Amniotic epithelial cell (primary cell): ENCODE measurements at regions not wholly inside any gene's neighbourhood (a gene's known extent, or its start where the extent isn't known, plus 50 kb on each side); places are given as distances from the start of the nearest gene placed in this dataset.

Source experiments
- DNase-seq: peaks from one replicate; pipeline ENCODE4 v3.0.0-alpha.2; 2010; ENCODE audit warnings: low read depth

DNA sequence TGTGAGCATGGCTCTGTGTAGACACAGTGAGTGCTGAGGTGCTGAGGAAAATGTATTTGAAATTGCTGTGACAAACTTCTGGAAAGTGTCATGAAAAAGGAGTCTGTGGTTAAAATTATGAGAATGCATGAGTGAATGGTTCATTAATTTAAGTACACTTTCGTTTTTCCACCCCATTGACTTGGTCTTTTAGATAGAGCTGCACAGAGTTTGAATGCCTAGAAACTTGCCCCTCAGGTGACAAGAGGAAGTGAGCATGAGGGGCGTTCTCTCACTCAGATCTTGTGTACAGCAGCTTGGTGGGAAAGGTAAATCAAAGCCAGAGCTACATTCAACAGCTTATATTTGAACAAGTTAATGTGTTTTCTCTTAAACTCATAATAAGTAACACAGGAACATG lies 296.8 kb downstream of the WDR72 start:
- no peak for DNase-seq

DNA sequence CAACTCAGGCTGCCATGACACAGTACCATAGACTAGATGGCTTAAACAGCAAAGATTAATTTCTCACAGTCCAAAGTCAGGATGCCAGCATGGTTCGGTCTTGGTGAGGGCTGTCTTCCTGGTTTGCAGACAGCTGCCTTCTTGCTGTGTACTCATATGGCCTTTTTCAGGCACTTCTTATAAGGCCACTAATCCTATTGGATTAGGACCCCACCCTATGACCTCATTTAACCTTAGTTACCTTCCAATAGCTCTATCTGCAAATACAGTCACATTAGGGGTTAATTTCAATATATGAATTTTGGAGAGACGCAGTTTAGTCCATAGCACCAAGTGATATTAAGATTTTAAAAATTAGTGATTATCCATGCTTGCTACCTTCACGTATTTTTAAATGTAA lies 297.8 kb downstream of the WDR72 start:
- DNase-seq: no peak

DNA sequence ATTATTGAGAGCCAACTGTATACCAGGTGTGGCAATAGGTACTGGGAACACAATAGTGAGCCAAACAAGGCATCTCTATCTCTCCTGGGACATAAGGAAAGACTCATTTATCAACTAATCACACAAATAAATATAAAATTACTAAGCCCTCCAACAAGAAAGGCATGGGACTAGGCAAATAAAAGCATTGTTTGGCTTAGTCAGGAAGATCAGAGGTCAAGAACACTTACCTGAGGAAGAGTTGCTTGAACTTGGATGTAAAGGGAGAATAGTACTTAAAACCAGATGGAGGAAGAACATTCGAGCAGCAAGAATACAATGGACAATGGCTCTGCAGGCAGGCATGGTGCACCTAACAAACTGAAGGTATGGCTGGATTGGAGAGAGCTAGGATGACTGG lies 300.7 kb downstream of the WDR72 start:
- DNase-seq: no peak

DNA sequence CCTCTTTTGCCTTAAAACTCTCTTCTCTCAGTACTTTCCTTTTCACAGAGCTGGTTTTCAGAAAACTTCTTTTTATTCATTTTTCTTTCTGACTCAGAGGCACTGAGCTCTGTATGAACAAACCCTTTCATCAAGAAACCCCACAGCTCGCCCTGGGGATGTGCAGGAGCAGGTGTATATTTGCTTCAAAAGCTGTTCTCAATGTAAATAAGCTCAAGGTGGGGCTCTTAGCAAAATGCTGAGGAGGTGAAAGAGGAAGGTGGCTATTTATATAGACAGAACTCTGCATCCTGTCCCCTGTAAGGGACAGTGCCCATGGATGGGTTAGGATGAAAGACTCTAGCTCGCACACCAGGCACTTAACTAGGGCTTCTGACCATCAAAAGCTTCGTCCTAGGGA lies 302.0 kb downstream of the WDR72 start:
- no peak for DNase-seq

DNA sequence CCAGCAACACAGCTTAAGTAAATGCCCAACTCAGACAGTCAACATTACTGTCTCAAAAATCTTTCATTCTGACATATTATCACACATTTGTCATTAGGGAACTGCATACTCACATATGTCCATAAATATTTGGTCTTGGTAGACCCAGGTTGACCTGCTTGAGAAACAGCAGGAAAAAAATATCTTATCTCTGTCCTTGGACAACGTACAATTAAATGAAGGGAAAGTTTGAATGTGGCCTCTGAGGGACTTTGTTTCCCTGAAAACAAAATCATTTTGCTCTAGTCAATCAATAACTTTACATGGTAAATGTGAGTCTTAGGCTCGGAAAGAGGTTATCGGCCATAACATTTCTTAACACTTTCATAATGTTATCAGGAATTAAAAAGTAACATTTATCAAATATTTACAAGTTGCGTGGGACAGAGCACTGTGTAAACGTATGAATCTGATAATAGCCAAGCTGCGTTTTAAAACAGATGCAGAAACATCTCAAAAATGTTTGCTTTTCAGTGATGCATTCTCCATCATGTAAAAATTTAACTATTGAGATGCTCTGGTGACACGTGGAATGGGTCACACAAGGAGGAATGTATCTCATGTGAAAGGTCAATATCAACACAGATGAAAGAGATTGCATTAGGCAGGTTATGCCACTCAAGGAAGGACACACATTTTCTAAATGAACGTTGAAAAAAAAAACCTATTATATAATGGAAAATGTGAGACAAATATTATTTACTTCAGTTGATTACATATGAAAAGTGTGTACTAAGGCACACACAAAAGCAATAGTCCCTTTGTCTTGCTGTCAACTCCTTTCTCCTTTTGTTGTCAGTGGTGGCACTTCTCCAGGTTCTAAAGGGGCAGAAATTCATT lies 304.4 kb downstream of the WDR72 start:
- no peak for DNase-seq

DNA sequence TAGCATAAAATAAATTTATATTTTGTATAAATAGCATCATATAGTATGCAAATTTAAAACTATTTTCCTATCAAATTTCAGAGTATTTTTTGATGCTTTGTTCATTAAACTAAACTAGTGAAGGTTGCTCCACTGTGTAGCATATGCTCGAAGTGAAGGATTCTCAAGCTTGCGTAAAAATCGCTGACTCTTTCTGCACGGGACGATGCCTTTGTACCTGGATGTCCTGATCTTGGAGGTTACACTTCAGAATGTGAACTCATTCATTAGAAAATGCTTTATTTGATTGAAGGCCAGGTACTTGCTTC lies 305.0 kb downstream of the WDR72 start:
- no peak for DNase-seq

DNA sequence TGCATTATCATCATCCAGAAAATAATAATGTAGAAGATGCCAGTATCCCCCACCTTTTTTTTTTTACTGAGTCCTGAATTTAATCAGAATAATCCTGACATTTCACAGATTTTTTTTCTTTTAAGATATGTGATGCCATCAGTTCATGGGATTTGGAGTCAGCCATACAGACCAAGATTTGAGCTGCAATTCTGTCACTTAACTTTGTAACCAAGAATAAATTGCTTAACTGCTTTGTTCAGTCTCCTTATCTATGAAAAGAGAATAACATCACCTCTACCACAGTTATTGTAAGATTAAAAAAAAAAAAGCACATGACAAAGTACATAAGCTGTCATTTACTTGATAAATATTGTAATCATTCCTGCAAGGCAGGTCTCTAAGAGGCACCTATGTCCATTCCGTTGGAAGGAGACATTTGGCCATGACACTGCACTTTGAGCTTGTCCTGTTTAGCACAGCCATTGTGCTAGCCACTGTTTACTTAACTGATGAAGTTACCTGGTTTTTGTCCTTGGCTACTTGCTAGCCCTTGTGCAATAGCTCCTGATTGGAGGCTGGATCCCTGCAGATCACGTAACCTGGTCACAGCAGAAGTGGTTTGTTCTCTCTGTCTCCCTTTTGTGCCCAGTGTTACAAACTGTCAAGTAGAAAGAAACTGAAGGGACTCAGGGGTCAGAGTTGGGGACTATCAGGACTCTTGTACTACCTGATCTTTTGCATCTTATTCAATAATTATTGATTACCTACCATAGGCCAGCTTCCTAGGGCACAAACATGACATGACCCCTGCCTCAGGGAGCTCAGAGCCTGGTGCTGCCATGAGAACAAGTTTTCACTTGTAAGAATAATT lies 306.0 kb downstream of the WDR72 start:
- no peak for DNase-seq

DNA sequence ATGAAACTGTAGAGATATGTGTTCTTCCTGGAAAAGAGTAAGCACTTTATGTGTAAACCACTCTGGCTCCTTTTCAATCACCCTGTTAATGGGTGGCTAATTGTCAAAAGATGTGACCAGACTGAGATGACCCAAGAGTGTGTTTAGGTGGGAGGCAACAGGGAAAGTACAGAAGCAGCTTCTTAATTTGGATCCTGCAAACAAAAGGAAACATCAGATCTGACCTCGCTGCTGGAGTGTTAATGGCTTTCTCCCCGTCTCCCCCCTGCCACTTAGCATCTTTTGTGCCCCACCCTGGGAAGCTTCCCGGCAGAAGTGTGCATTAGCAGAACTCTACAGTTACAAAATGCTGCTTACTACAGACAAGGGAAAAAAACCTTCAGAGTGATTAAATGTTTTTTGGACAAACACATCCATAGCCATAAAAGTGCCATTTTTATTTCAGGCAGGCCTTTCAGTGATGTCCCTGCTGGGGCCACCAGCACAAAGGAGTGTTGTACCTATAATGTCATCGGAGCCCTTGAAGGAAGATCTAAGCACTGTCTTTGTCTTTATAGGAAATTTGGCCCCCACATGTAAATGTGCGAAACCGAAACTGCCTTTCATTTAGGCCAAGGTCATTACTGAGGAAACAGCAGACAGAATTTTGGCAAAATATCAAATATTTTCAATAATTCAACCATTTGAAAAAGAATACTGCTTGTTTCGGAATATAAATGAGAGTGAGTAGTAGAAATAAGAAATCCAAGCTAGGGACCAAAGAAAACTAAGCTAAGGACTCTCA lies 311.0 kb downstream of the WDR72 start:
- DNase-seq: no peak

DNA sequence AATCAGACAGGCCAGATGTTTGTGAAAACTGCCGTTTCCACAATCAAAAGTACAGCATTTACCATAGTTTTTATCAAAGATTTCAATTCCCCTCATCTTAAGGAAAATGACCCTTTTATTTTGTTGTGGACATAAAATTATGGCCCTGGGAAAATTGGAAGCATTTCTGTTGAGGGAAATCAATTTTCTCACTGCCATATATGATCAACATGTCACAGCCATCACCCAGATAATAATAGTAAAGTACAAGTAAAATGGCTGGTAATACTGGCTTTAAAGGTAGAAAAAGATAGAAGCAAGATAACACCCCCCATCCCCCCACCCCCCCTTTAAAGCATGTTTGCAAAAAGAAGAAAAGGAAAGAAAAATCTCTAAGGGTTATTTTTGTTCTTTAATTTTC lies 311.7 kb downstream of the WDR72 start:
- no peak for DNase-seq

DNA sequence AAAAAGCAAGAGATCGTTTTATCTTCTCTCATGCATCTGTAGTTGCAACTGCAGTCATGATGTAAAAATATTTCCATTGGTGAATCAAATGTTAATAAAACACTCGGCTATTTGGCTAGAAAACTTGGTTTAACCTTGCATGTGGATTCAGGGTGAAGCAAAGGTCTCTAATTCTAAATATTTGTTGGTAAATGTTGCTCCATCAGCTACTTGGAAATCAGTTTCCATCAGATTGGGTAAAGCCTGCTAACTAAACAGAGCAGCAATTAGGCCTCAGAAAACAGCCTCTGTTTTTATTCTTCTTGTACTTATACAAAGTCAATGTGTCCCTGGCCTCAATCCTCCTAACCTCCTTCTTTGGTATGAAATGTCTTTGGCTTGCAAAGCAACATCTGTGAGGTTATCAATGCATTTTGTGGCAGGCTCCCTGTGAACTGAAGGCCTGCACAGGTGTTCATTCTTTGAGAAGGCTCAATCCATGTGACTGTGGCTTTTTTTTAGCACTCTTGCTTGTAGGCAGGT lies 312.3 kb downstream of the WDR72 start:
- no peak for DNase-seq

DNA sequence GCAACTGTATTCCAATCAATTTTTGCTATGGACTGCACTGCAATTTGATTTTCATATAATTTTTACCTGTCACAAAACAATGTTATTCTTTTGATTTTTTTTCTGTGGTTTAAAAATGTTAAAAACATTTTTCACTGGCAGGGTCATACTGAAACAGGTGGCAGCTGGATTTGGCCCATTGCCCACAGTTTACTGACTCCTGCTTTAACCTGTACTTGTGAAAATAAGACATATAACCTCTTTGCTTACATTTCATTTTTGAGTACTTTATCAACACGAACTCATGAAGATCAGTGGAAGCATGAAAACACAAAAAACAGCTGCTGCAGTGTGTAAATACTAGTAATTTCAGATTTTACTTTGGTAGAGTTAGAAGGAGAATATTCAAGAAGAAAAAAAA lies 313.1 kb downstream of the WDR72 start:
- DNase-seq: no peak

DNA sequence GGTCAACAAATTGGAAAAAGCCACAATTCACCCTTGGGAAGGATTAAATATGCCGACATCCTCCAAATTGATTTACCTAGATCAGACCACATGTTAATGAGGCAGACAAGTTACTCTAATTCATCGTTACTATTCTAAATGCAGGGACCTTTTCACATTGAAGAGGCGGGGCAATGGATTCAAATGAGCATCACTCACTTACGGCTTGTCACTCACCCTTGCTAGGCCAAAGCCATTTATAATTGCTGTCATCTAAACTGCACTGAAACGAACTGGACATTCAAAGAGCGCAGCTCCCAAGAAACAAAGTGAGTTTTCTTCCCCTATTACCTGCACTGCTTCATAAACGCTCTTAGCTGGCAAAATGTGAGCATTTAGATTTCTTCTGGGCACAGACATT lies 313.9 kb downstream of the WDR72 start:
- DNase-seq: no peak

DNA sequence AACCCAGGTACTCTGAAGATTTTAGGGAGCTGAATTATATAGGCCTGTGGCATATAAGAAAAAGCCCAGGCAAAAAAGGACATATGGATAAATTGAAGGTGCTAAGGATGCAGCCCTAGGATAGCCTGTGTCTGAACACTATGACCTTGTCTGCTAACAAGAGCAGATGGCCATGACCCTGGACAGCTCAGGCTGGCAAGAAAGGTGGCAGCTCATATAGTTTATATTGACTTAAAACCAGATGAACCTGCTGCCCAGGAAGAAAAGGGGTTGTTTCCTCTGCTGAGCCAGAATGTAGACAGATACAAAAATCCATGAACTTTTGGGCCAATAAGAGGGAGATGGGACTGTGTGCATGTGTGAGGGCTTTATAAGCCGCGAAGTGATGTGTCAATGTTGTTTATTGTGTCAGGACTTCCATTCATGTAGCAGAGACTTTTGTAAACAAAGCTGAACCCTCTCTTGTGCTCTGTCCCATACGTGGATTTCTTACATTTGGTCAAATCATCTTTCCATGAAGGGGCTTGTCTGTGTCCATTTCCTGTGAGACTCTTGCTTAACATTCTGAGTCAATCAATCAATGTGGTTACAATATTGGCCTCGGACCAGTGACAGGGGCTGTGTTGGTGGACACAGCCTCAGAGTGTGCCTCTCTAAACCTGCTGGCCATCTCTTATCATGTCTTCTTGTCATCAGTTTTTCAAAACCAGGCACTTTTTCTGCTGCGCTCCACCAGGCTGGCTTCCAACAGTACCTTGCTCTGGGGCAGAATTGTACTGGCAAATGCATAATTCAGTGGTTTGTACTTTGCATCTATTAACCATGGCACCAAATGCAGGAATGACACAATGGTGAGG lies 321.2 kb downstream of the WDR72 start:
- DNase-seq: no peak

DNA sequence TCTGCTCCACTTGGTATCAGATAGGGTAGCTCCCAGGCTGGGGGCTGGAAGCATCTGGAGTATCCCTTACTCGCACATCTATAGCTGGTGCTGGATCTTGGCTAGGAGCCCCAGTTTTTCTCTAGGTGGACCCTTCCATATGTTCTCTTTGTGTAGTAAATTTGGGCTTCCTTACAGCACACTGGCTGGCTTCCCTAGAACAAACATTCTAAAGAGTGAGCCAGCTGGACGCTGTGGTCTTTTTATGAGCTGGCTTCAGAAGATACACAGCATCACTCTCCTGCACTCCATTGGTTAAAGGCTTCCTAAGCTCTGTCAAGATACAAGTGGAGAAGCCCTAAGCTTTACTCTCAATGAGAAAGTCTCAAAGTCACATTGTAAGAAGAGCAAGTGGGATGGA lies 322.1 kb downstream of the WDR72 start:
- DNase-seq: no peak

DNA sequence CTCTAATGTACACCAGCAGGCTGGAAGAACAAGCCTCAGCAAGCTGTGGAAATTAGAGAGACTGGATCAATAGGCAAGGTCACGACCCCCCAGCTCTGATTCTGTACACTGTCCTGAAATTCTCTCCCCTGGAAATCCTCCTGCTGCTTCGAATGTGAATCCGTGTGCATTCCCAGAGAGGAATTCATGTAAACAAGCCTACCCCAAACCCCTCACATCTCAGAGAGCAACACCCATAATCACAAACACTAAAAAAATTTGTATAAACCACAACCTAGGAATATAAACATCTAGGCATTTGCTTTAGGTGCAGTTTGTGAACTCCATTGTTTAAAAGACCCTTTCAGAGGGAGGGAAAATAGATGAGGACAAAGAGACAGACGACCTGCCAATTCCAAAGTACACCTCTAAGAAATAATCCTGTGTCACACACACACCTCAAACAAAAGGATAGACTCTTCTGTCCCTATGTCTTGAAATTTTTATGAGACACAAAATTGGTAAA lies 325.2 kb downstream of the WDR72 start:
- no peak for DNase-seq

DNA sequence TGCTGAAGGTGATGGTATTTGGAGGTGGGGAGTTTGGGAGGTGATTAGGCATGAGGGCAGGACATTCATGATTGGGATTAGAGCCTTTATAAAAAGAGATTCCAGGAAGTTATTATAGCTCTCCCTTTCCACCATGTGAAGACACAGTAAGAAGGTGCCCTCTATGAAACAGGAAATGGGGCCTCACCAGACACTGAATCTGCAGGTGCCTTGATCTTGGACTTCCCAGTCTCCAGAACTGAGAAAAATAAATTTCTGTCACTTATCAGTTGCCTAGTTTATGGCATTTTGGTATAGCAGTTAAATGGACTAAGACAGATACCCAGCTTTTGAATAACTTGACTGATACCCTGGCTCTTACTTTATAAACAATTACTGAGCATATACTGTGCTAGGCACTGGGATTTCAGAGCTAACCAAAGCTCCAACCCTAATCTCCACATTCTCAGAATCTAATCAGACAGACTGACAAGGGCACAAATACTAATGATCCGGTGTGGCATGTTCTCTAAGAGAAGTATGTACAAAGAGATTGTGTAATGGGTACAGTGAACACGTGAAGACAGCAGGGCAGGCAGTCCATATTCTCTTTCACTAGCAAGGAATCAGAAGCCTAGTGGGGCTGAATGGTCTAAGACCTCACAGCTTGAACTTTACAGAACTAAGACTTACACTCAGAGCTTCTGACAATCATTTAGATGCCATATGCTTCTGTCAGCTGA lies 343.1 kb downstream of the WDR72 start:
- DNase-seq: no peak

DNA sequence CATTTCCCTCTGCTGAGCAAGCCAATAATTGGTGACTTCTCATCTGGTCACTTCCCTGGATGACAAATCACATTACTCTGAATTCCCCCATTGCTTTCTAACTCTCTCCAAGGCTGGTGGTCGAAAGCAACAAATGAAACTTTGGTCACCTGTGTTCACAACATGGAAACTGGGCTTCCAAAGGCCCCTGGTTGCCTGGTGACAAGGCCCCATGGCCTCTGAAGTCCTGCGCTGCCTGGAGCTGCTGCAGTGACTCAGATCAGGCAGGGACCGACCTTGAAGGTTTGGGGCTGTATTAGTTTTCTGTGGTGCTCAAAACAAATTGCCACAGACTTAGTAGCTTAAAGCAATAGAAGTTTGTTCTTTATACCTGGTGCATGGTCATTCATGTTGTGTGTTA lies 345.3 kb downstream of the WDR72 start:
- DNase-seq: no peak

DNA sequence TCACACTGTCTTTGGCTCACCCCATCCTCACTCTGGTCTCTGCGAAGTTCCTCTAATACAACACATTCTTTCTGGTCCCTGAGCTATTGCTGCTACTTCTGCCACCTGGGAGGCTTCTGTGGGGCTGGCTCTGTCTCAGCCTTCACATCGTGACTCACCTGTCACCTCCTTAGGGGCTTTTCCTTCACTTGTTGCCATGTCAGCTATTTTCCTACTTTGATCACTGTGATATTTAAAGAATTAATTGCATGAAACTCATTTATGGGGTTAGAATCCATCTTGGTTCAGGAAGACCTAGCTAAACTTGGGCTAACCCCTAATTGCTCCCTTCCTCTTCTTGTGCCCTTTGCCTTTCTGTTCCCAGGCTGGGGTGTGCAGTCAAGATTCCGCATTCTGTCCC lies 346.9 kb downstream of the WDR72 start:
- no peak for DNase-seq

DNA sequence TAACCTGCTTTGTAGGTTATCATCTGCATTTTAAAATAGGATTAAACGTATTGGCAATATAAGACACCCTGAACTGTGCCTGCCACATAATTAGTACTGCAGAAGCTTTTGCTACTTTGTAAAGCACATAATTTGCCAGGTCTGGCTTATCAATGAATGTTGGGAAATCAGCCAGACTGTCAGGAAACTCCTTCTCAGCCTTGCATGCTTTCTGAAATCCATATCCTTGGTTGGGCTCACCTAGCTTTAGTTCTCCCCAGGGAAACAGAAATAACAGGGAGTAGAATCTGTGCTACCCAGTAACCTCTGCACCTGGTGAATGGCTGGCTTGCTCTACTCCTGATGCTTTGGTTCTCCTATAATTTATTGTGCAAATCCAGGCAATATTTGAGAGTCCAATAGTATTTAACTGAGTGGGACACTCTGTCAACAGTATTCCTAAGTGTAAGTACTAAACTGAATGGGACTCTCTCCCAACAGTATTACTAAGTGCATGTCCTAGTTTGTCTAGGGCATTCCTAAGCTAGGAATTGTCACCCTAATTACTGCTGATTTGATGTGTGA lies 354.5 kb downstream of the WDR72 start:
- no peak for DNase-seq

DNA sequence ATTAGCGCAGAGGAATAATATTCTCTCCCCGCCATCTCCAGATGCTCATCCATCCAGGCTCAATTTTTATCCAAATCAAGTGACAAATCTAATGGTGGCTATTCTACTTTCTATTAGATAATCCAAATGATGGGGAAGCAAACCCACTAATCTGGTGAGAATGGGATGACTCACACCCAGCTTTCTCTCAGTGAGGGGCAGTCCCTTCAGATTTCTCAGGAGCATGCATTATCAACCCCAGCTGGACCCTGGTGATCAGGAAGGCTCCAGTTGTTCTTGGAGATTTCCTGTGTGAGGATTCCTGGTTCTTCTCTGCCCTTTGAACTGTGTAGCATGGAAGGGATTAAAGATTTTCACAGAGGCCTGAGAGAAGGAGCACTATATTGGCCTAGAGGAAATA lies 358.0 kb downstream of the WDR72 start:
- DNase-seq: no peak
